Spinal cord (tissue), 9 donors: ENCODE measurements at regions not wholly inside any gene's neighbourhood (a gene's known extent, or its start where the extent isn't known, plus 50 kb on each side); places are given as distances from the start of the nearest gene placed in this dataset.
"Not testable (repeated sequence)": the region's sequence is repeated elsewhere in the genome, so short reads cannot be mapped to it uniquely, and the experiment has no call there.

ENCODE experiments used
- DNase-seq, 6 donors: peaks; one replicate each; pipeline versions ENCODE4 v3.0.0 to v3.0.0-alpha.2; 2013 to 2015; ENCODE audit warnings: low spot score in 6 of 6, low read depth in 4 of 6
- H3K27ac ChIP-seq: one replicate; pipeline ENCODE4 v1.5.1; 2013; ENCODE audit warnings: low read depth, low read length, control low read depth
- H3K27me3 ChIP-seq: one replicate; pipeline ENCODE4 v1.6.1; 2013; ENCODE audit warnings: low read length; ENCODE audit not compliant: control insufficient read depth, insufficient read depth
- H3K36me3 ChIP-seq: one replicate; pipeline ENCODE4 v1.6.1; 2013; ENCODE audit warnings: low read length; ENCODE audit not compliant: control insufficient read depth, insufficient read depth
- H3K4me1 ChIP-seq: one replicate; pipeline ENCODE4 v1.6.1; 2013; ENCODE audit warnings: low read length; ENCODE audit not compliant: control insufficient read depth, insufficient read depth
- H3K4me3 ChIP-seq: one replicate; pipeline ENCODE4 v1.5.1; 2013; ENCODE audit warnings: low read depth, low read length, control low read depth
- H3K9me3 ChIP-seq: one replicate; pipeline ENCODE4 v1.6.1; 2013; ENCODE audit warnings: low read length; ENCODE audit not compliant: control insufficient read depth, insufficient read depth
- WGBS: methylation state at CpG from one replicate; pipeline ENCODE4 v1.1.5; 2013; ENCODE audit warnings: missing lambda C conversion rate; ENCODE audit not compliant: insufficient coverage; 5-methylcytosine and 5-hydroxymethylcytosine counted together
- donor health status: healthy.

GRCh38 chr1:213335084-213335483, 284.0 kb downstream of the RPS6KC1 start:
- whole genome bisulfite sequencing, result no CpG with 5 or more reads among the region's 3 CpGs
- H3K36me3 ChIP-seq, result no peaks in the 10 kb centered on the region
- no peaks in the 10 kb centered on the region for H3K9me3 ChIP-seq

GRCh38 chr1:213337025-213337678, 286.1 kb downstream of the RPS6KC1 start:
- no peaks in the 10 kb centered on the region for H3K4me1 ChIP-seq
- no peaks in the 10 kb centered on the region for H3K9me3 ChIP-seq
- no peaks in the 10 kb centered on the region for H3K27me3 ChIP-seq
- H3K36me3 ChIP-seq, result no peaks in the 10 kb centered on the region
- WGBS, result no CpG with 5 or more reads among the region's 3 CpGs
- no peak overlapping the region for H3K27ac ChIP-seq
- no peak overlapping the region for H3K4me3 ChIP-seq
- peak in 1 of 6 donors; percentile 35 for DNase-seq

More at GRCh38 chr1:213335084-213335483, 284.0 kb downstream of the RPS6KC1 start:
- DNase-seq, result no peak
- H3K27me3 ChIP-seq, result no peaks in the 10 kb centered on the region
- no peaks in the 10 kb centered on the region for H3K4me1 ChIP-seq
- H3K27ac ChIP-seq, result no peak overlapping the region
- H3K4me3 ChIP-seq, result no peak overlapping the region

GRCh38 chr1:213340593-213340992, 289.6 kb downstream of the RPS6KC1 start:
- Histone ChIP-seq H3K9me3 (no peaks in the 10 kb centered on the region), H3K4me1 (no peaks in the 10 kb centered on the region), H3K27me3 (no peaks in the 10 kb centered on the region), H3K4me3 (no peak overlapping the region), H3K36me3 (no peaks in the 10 kb centered on the region), H3K27ac (no peak overlapping the region)
- no peak for DNase-seq
- 89% methylated on average over 3 of the region's 3 CpGs for WGBS

GRCh38 chr1:213345621-213346020, 294.6 kb downstream of the RPS6KC1 start:
- Histone ChIP-seq H3K27ac (no peak overlapping the region), H3K4me1 (no peaks in the 10 kb centered on the region), H3K36me3 (no peaks in the 10 kb centered on the region), H3K9me3 (no peaks in the 10 kb centered on the region), H3K27me3 (no peaks in the 10 kb centered on the region), H3K4me3 (no peak overlapping the region)
- WGBS, result no CpG with 5 or more reads among the region's 1 CpG
- peak in 1 of 6 donors; percentile 57 for DNase-seq

- 94% methylated on average over 5 of the region's 5 CpGs for WGBS
- H3K36me3 ChIP-seq, result no peaks in the 10 kb centered on the region
- H3K27ac ChIP-seq, result no peak overlapping the region
- no peak overlapping the region for H3K4me3 ChIP-seq
- H3K4me1 ChIP-seq, result no peaks in the 10 kb centered on the region
- H3K27me3 ChIP-seq, result no peaks in the 10 kb centered on the region
- H3K9me3 ChIP-seq, result no peaks in the 10 kb centered on the region
- no peak for DNase-seq
Observed at GRCh38 chr1:213357403-213357802, 306.4 kb downstream of the RPS6KC1 start.

GRCh38 chr1:213358368-213358767, 307.3 kb downstream of the RPS6KC1 start:
- H3K4me3 ChIP-seq, H3K4me1 ChIP-seq, DNase-seq, H3K9me3 ChIP-seq, H3K27me3 ChIP-seq, H3K36me3 ChIP-seq, H3K27ac ChIP-seq: not testable (repeated sequence)
- WGBS, result no CpG with 5 or more reads among the region's 1 CpG

GRCh38 chr1:213362598-213362997, 311.6 kb downstream of the RPS6KC1 start:
- WGBS, result 100% methylated on average over 1 of the region's 1 CpG

GRCh38 chr1:213366141-213366831, 315.2 kb downstream of the RPS6KC1 start:
- Histone ChIP-seq H3K27me3 (no peaks in the 10 kb centered on the region), H3K4me1 (no peaks in the 10 kb centered on the region), H3K9me3 (no peaks in the 10 kb centered on the region), H3K27ac (no peak overlapping the region), H3K36me3 (no peaks in the 10 kb centered on the region), H3K4me3 (no peak overlapping the region)
- no peak for DNase-seq
- 100% methylated on average over 1 of the region's 10 CpGs for WGBS

More at GRCh38 chr1:213362598-213362997, 311.6 kb downstream of the RPS6KC1 start:
- Histone ChIP-seq H3K27ac (no peak overlapping the region), H3K9me3 (no peaks in the 10 kb centered on the region), H3K36me3 (no peaks in the 10 kb centered on the region), H3K4me3 (no peak overlapping the region), H3K4me1 (no peaks in the 10 kb centered on the region), H3K27me3 (no peaks in the 10 kb centered on the region)
- DNase-seq, result no peak

GRCh38 chr1:213369465-213369864, 318.4 kb downstream of the RPS6KC1 start:
- H3K36me3 ChIP-seq, result no peaks in the 10 kb centered on the region
- no peak overlapping the region for H3K4me3 ChIP-seq
- H3K27ac ChIP-seq, result no peak overlapping the region
- DNase-seq, result no peak
- H3K4me1 ChIP-seq, result no peaks in the 10 kb centered on the region
- 95% methylated on average over 4 of the region's 5 CpGs for WGBS
- no peaks in the 10 kb centered on the region for H3K9me3 ChIP-seq
- H3K27me3 ChIP-seq, result no peaks in the 10 kb centered on the region

- WGBS, result 90% methylated on average over 4 of the region's 5 CpGs
Observed at GRCh38 chr1:213370523-213370922, 319.5 kb downstream of the RPS6KC1 start.

More at GRCh38 chr1:213370523-213370922, 319.5 kb downstream of the RPS6KC1 start:
- Histone ChIP-seq H3K4me3 (no peak overlapping the region), H3K9me3 (no peaks in the 10 kb centered on the region), H3K27me3 (no peaks in the 10 kb centered on the region), H3K4me1 (no peaks in the 10 kb centered on the region), H3K27ac (no peak overlapping the region), H3K36me3 (no peaks in the 10 kb centered on the region)
- DNase-seq, result no peak
